ENCODE measurements at regions not wholly inside any gene's neighbourhood (a gene's known extent, or its start where the extent isn't known, plus 50 kb on each side); places are given as distances from the start of the nearest gene placed in this dataset.
"Not testable (repeated sequence)": the region's sequence is repeated elsewhere in the genome, so short reads cannot be mapped to it uniquely, and the experiment has no call there.

- TF ChIP-seq CTCF (conservative IDR thresholded peaks at IDR 0.05; ENCODE audit: control insufficient read depth, insufficient read depth, low read depth, low read length): no peak
- no peak for DNase-seq (ENCODE audit: low read depth)
- H3K4me3 ChIP-seq (ENCODE audit: control insufficient read depth, low read depth, low read length): no peak overlapping the region
These were observed 98.5 kb upstream of the SOX2 start for GRCh38 chr3:181613191-181613590.

DNA sequence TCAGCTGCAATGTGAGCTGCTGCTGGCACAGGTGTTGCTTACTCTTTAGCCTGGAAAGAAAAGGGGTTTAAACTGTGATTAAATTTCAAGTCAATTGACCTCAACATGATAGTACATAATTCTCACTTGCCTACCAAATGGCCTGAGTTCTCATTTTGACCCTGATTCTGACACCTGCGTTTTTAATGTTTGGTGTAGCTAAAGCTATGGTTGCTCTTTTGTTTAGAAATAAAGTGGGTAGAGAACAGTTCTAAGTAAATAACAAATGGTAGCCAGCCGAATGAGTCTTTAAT, 100.8 kb upstream of the SOX2 start:
- no peak for TF ChIP-seq CTCF (conservative IDR thresholded peaks at IDR 0.05; ENCODE audit: control insufficient read depth, insufficient read depth, low read depth, low read length)
- no peak overlapping the region for H3K4me3 ChIP-seq (ENCODE audit: control insufficient read depth, low read depth, low read length)
- DNase-seq (ENCODE audit: low read depth): no peak

DNA sequence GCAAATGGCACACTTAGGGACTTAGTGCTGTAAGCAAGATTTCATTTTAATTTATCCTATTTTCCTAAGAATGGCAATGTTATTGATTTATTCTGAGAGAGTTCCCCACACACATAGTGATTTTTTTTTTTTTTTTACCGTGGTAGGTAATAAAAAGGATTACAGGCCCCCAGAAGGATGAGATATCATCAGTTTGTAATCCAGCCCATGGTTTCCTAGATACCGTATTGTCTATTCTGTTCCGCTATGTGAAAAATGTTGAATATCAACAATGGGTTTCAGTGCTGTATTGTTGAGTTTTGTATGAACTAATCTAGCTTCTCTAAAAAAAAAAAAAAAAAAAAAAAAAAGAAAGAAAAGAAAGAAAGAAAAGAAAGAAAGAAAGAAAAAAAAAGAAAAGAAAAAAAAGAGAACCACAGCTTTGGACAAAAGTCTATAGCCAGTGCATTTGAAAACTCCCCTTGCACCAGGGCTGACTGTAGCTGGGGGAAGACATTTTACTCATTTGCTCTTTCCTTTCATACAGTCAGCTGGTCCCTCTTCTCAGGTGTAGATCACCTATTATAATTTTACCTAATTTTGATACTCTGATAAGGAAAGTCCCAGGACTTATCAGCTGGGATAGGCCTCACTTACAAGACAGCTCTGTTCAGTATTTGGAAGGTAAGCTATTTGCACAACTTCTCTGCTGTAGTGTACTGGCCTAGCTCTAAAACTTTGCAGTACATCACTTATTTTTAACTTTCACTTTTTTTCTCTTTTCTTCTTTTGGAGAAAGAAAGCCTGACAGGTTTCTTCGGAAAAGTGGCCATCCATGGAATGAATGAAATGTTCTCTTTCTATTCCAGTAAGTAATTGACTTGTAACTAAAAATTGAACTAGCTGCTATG, 101.4 kb upstream of the SOX2 start:
- no peak for DNase-seq (ENCODE audit: low read depth)
- TF ChIP-seq CTCF (conservative IDR thresholded peaks at IDR 0.05; ENCODE audit: control insufficient read depth, insufficient read depth, low read depth, low read length): no peak
- H3K4me3 ChIP-seq (ENCODE audit: control insufficient read depth, low read depth, low read length): no peak overlapping the region

- no peak for TF ChIP-seq CTCF (conservative IDR thresholded peaks at IDR 0.05; ENCODE audit: control insufficient read depth, insufficient read depth, low read depth, low read length)
- no peak for DNase-seq (ENCODE audit: low read depth)
- no peak overlapping the region for H3K4me3 ChIP-seq (ENCODE audit: control insufficient read depth, low read depth, low read length)
These were observed 102.5 kb upstream of the SOX2 start for GRCh38 chr3:181609030-181609767.

DNA sequence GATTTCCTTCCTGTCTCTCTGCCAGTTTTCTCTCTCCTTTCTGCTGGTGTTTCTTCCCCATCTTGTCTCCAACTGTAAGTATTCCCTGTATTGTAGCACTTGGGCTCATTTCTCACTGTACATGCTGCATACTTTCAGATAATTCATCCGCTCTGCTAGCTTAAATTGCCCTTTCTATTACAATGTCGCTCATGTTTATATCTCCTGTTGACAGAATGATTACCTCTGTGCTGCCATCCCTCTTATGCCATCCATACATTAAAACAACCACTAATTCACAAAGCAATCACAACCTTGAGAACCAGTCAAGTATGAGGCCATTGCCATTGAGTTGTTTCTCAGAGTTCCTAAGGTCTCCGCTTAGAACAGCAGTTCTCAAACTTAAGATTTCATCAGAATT, 107.5 kb upstream of the SOX2 start:
- no peak overlapping the region for H3K4me3 ChIP-seq (ENCODE audit: control insufficient read depth, low read depth, low read length)
- no peak for TF ChIP-seq CTCF (conservative IDR thresholded peaks at IDR 0.05; ENCODE audit: control insufficient read depth, insufficient read depth, low read depth, low read length)
- no peak for DNase-seq (ENCODE audit: low read depth)

DNA sequence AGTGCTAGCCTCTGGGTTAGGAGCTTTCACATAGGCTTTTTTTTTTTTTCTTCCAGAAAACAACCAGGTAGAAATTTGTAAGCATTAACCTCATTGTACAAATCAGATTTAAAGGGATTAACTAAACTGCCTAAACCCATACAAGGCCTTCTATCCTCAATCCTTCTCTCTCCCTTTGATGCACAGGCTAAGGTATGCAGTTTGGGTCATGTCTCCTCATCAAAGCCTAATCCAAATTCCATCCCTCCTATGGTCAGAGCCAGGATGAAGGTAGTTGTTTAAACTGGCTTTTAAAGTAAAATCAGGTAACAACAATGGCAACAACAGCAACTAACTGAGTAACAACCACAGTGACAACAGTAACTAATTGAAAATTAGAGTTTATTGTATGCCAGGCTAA, 115.6 kb upstream of the SOX2 start:
- H3K4me3 ChIP-seq (ENCODE audit: control insufficient read depth, low read depth, low read length): no peak overlapping the region
- no peak for DNase-seq (ENCODE audit: low read depth)
- no peak for TF ChIP-seq CTCF (conservative IDR thresholded peaks at IDR 0.05; ENCODE audit: control insufficient read depth, insufficient read depth, low read depth, low read length)

GRCh38 chr3:181590939-181591338, 120.8 kb upstream of the SOX2 start:
- not testable (repeated sequence) for H3K4me3 ChIP-seq (ENCODE audit: control insufficient read depth, low read depth, low read length); DNase-seq (ENCODE audit: low read depth)

Measured in fibroblast of mammary gland (primary cell).